Stomach (tissue), 4 donors: ENCODE measurements at regions not wholly inside any gene's neighbourhood (a gene's known extent, or its start where the extent isn't known, plus 50 kb on each side); places are given as distances from the start of the nearest gene placed in this dataset.
"Not testable (repeated sequence)": the region's sequence is repeated elsewhere in the genome, so short reads cannot be mapped to it uniquely, and the experiment has no call there.

Experiments
- POLR2A ChIP-seq, 4 donors: fragments of 450-650 bp; IDR thresholded peaks; one replicate each; pipeline ENCODE4 v1.6.1; 2016; ENCODE audit warnings: antibody characterized with exemption in 4 of 4, control low read depth in 2 of 4, mild to moderate bottlenecking in 1 of 4, moderate library complexity in 1 of 4
- TF ChIP-seq, protein P1 (sequence below), 7 experiments: fragments of 450-650 bp in 4 of 7; fragments of 200-600 bp in 3 of 7; sonication (generic) in 3 of 7; IDR thresholded peaks; one replicate each; pipeline ENCODE4 v1.5.1; 2016 to 2019; ENCODE audit warnings: antibody characterized with exemption in 7 of 7, control low read depth in 2 of 7, mild to moderate bottlenecking in 1 of 7

DNA sequence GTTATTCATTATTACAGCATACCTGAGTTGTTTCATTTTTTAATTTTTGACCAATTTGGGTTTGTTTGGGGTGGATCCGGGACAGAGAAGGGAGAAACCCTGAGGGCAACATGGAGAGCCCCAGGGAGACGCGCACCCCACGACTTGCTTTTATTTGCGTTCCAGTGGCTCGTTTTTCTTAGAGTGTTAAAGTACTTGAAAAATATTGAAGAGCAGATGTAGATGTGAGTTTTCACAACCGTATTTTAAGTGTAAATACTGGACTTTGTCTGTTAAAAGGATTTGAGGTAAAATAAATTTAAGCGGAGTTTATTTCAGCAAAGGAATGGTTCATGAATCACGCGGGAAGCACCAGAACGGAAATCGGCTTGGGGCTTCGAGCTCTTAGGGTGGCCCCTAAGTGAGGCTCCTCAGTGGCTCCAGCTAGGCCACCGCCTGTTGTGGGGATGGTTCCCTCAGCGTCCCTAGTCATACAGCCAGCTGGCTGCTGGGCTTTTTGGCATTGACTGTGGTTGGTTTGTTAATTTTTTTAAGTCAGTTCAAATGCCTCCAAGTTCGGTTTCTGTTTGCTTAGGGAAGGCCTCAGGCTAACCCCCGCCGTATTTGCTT lies 344.0 kb downstream of the CACNA1B start:
- TF ChIP-seq POLR2A (IDR thresholded peaks at IDR 0.05): not testable (repeated sequence)
- TF ChIP-seq, protein P1, sequence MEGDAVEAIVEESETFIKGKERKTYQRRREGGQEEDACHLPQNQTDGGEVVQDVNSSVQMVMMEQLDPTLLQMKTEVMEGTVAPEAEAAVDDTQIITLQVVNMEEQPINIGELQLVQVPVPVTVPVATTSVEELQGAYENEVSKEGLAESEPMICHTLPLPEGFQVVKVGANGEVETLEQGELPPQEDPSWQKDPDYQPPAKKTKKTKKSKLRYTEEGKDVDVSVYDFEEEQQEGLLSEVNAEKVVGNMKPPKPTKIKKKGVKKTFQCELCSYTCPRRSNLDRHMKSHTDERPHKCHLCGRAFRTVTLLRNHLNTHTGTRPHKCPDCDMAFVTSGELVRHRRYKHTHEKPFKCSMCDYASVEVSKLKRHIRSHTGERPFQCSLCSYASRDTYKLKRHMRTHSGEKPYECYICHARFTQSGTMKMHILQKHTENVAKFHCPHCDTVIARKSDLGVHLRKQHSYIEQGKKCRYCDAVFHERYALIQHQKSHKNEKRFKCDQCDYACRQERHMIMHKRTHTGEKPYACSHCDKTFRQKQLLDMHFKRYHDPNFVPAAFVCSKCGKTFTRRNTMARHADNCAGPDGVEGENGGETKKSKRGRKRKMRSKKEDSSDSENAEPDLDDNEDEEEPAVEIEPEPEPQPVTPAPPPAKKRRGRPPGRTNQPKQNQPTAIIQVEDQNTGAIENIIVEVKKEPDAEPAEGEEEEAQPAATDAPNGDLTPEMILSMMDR (IDR thresholded peaks at IDR 0.05): not testable (repeated sequence)
